ENCODE measurements at regions not wholly inside any gene's neighbourhood (a gene's known extent, or its start where the extent isn't known, plus 50 kb on each side); places are given as distances from the start of the nearest gene placed in this dataset.

GRCh38 chr3:30206051-30206450 lies 400.4 kb upstream of the TGFBR2 start:
- no peak for DNase-seq

GRCh38 chr3:30221619-30222018 lies 384.8 kb upstream of the TGFBR2 start:
- DNase-seq = no peak

- DNase-seq = no peak
Observed at GRCh38 chr3:30222441-30222840, 384.0 kb upstream of the TGFBR2 start.

- DNase-seq = no peak
Observed at GRCh38 chr3:30225021-30225420, 381.4 kb upstream of the TGFBR2 start.

GRCh38 chr3:30226601-30227151 lies 379.7 kb upstream of the TGFBR2 start:
- DNase-seq = no peak

GRCh38 chr3:30227571-30228301 lies 378.7 kb upstream of the TGFBR2 start:
- peak in 1 of 3 donors; percentile 82 for DNase-seq

- DNase-seq = no peak
Observed at GRCh38 chr3:30228302-30228631, 378.1 kb upstream of the TGFBR2 start.

- peak in 2 of 3 donors; percentile 1 to 29 for DNase-seq
Observed at GRCh38 chr3:30231277-30232141, 374.9 kb upstream of the TGFBR2 start.

- peak in 2 of 3 donors; percentile 1 to 30 for DNase-seq
Observed at GRCh38 chr3:30232142-30232541, 374.3 kb upstream of the TGFBR2 start.

- no peak for DNase-seq
Observed at GRCh38 chr3:30233913-30234646, 372.3 kb upstream of the TGFBR2 start.

GRCh38 chr3:30236011-30236410 lies 370.4 kb upstream of the TGFBR2 start:
- DNase-seq = no peak

GRCh38 chr3:30241721-30242120 lies 364.7 kb upstream of the TGFBR2 start:
- DNase-seq = no peak

- no peak for DNase-seq
Observed at GRCh38 chr3:30245858-30246622, 360.4 kb upstream of the TGFBR2 start.

GRCh38 chr3:30248423-30248822 lies 358.0 kb upstream of the TGFBR2 start:
- DNase-seq = no peak

GRCh38 chr3:30252474-30252873 lies 353.9 kb upstream of the TGFBR2 start:
- no peak for DNase-seq

- no peak for DNase-seq
Observed at GRCh38 chr3:30253832-30254231, 352.6 kb upstream of the TGFBR2 start.

GRCh38 chr3:30256474-30256873 lies 349.9 kb upstream of the TGFBR2 start:
- peak in 1 of 3 donors; percentile 20 for DNase-seq

- no peak for DNase-seq
Observed at GRCh38 chr3:30258426-30259392, 347.7 kb upstream of the TGFBR2 start.

GRCh38 chr3:30259730-30260129 lies 346.7 kb upstream of the TGFBR2 start:
- no peak for DNase-seq

- peak in 2 of 3 donors; percentile 20 for DNase-seq
Observed at GRCh38 chr3:30260762-30261161, 345.6 kb upstream of the TGFBR2 start.

Measured in muscle of back (tissue), 3 donors.